Liver (tissue), 7 donors: ENCODE measurements at regions not wholly inside any gene's neighbourhood (a gene's known extent, or its start where the extent isn't known, plus 50 kb on each side); places are given as distances from the start of the nearest gene placed in this dataset.
"Not testable (repeated sequence)": the region's sequence is repeated elsewhere in the genome, so short reads cannot be mapped to it uniquely, and the experiment has no call there.

Source experiments
- DNase-seq: peaks from one replicate; pipeline ENCODE4 v3.0.0-alpha.2; 2017; ENCODE audit warnings: low spot score
- H3K27ac ChIP-seq, 2 donors: one replicate each; pipeline ENCODE4 v1.7.0; 2013; ENCODE audit warnings: inconsistent platforms in 2 of 2, low read length in 2 of 2, control low read depth in 1 of 2, low read depth in 1 of 2, mild to moderate bottlenecking in 1 of 2
- H3K27me3 ChIP-seq, 4 donors: one replicate each; pipeline versions ENCODE4 v1.6.1 to v1.7.0; 2013; ENCODE audit warnings: low read length in 3 of 4, inconsistent platforms in 1 of 4, mild to moderate bottlenecking in 1 of 4, moderate library complexity in 1 of 4; ENCODE audit not compliant: control insufficient read depth in 4 of 4, insufficient read depth in 4 of 4
- H3K36me3 ChIP-seq, 4 donors: one replicate each; pipeline versions ENCODE4 v1.6.1 to v1.7.0; 2013; ENCODE audit warnings: low read length in 3 of 4, mild to moderate bottlenecking in 3 of 4, low read depth in 1 of 4, moderate library complexity in 1 of 4; ENCODE audit not compliant: control insufficient read depth in 4 of 4, insufficient read depth in 3 of 4
- H3K4me1 ChIP-seq, 4 donors: one replicate each; pipeline versions ENCODE4 v1.6.1 to v1.7.0; 2013; ENCODE audit warnings: low read length in 3 of 4, mild to moderate bottlenecking in 3 of 4, moderate library complexity in 1 of 4; ENCODE audit not compliant: control insufficient read depth in 4 of 4, insufficient read depth in 4 of 4
- H3K4me3 ChIP-seq, 3 donors: one replicate each; pipeline versions ENCODE4 v1.6.1 to v1.7.0; 2013; ENCODE audit warnings: low read length in 3 of 3, control low read depth in 1 of 3, low read depth in 1 of 3, mild to moderate bottlenecking in 1 of 3
- H3K9ac ChIP-seq, 2 donors: one replicate each; pipeline ENCODE4 v1.7.0; 2013; ENCODE audit warnings: low read length in 2 of 2, mild to moderate bottlenecking in 2 of 2, moderate library complexity in 2 of 2, control low read depth in 1 of 2, low read depth in 1 of 2
- H3K9me3 ChIP-seq, 4 donors: one replicate each; pipeline versions ENCODE4 v1.6.1 to v1.7.0; 2013; ENCODE audit warnings: low read length in 3 of 4; ENCODE audit not compliant: control insufficient read depth in 4 of 4
- ATF3 ChIP-seq: IDR thresholded peaks from 2 replicates; pipeline ENCODE4 v1.6.1; 2016; ENCODE audit warnings: antibody characterized with exemption
- FOXA1 ChIP-seq: IDR thresholded peaks from 2 replicates; pipeline ENCODE4 v1.6.1; 2016; ENCODE audit warnings: antibody characterized with exemption
- GABPA ChIP-seq, 2 donors: IDR thresholded peaks in 1 of 2; conservative IDR thresholded peaks in 1 of 2; 2 replicates each; pipeline ENCODE4 v1.6.1; 2016; ENCODE audit warnings: antibody characterized with exemption in 2 of 2, mild to moderate bottlenecking in 1 of 2, moderate library complexity in 1 of 2
- HNF4A ChIP-seq, 2 donors: conservative IDR thresholded peaks; 2 replicates each; pipeline ENCODE4 v1.6.1; 2016; ENCODE audit warnings: antibody characterized with exemption in 2 of 2, mild to moderate bottlenecking in 2 of 2
- HNF4G ChIP-seq: IDR thresholded peaks from 2 replicates; pipeline ENCODE4 v1.6.1; 2016; ENCODE audit warnings: antibody characterized with exemption
- JUND ChIP-seq, 2 donors: IDR thresholded peaks; 2 replicates each; pipeline ENCODE4 v1.6.1; 2016; ENCODE audit warnings: antibody characterized with exemption in 2 of 2
- REST ChIP-seq: IDR thresholded peaks from 2 replicates; pipeline ENCODE4 v1.6.1; 2016; ENCODE audit warnings: antibody characterized with exemption, mild to moderate bottlenecking
- RXRA ChIP-seq, 2 donors: IDR thresholded peaks; 2 replicates each; pipeline ENCODE4 v1.6.1; 2017 to 2018; ENCODE audit warnings: antibody characterized with exemption in 2 of 2, mild to moderate bottlenecking in 1 of 2
- SP1 ChIP-seq: IDR thresholded peaks from 2 replicates; pipeline ENCODE4 v1.6.1; 2018; ENCODE audit warnings: antibody characterized with exemption, mild to moderate bottlenecking
- YY1 ChIP-seq: IDR thresholded peaks from 2 replicates; pipeline ENCODE4 v1.6.1; 2016; ENCODE audit warnings: antibody characterized with exemption, mild to moderate bottlenecking
- ZBTB33 ChIP-seq: IDR thresholded peaks from 2 replicates; pipeline ENCODE4 v1.6.1; 2016; ENCODE audit warnings: antibody characterized with exemption
- WGBS: extraction: QIAGEN DNeasy Blood & Tissue Kit; methylation state at CpG from one replicate; pipeline ENCODE4 v1.1.7; 2013; 5-methylcytosine and 5-hydroxymethylcytosine counted together
- donor health status: healthy.
- donor health status: healthy.
- donor health status: healthy.
- donor health status: healthy.

- H3K27me3 ChIP-seq = no peaks in the 10 kb centered on the region
- H3K9ac ChIP-seq = no peak overlapping the region
- H3K9me3 ChIP-seq = no peaks in the 10 kb centered on the region
- TF ChIP-seq RXRA (IDR thresholded peaks at IDR 0.05) (no peak), HNF4A (conservative IDR thresholded peaks at IDR 0.05) (no peak), JUND (IDR thresholded peaks at IDR 0.05) (no peak), GABPA (IDR thresholded peaks at IDR 0.05 in 1 of 2, conservative IDR thresholded peaks at IDR 0.05 in 1 of 2) (no peak), YY1 (no peak), FOXA1 (no peak), SP1 (no peak), HNF4G (no peak), ATF3 (no peak)
- DNase-seq = no peak
- no peak overlapping the region for H3K4me3 ChIP-seq
- H3K36me3 ChIP-seq = no peaks in the 10 kb centered on the region
- H3K4me1 ChIP-seq = no peaks in the 10 kb centered on the region
- H3K27ac ChIP-seq = no peak overlapping the region
Measured at GRCh38 chr6:60670036-60670435, 1616.0 kb downstream of the KHDRBS2 start.

GRCh38 chr6:60668428-60668827 lies 1617.6 kb downstream of the KHDRBS2 start:
- no peaks in the 10 kb centered on the region for H3K27me3 ChIP-seq
- no peaks in the 10 kb centered on the region for H3K4me1 ChIP-seq
- no peak for TF ChIP-seq REST

GRCh38 chr6:60663199-60663598 lies 1622.8 kb downstream of the KHDRBS2 start:
- 71% methylated on average over 5 of the region's 5 CpGs for WGBS
- not testable (repeated sequence) for DNase-seq, H3K27me3 ChIP-seq, H3K4me3 ChIP-seq, H3K36me3 ChIP-seq, H3K9me3 ChIP-seq, H3K9ac ChIP-seq, H3K27ac ChIP-seq, H3K4me1 ChIP-seq

More at GRCh38 chr6:60668428-60668827, 1617.6 kb downstream of the KHDRBS2 start:
- peaks cover 0 to 3% (median under 1%) of the 10 kb centered on the region in 4 donors for H3K9me3 ChIP-seq
- WGBS = 55% methylated on average over 1 of the region's 1 CpG
- H3K9ac ChIP-seq = no peak overlapping the region
- H3K27ac ChIP-seq = no peak overlapping the region
- H3K36me3 ChIP-seq = no peaks in the 10 kb centered on the region
- no peak for DNase-seq
- no peak overlapping the region for H3K4me3 ChIP-seq

GRCh38 chr6:60643870-60644269 lies 1642.2 kb downstream of the KHDRBS2 start:
- H3K36me3 ChIP-seq = no peaks in the 10 kb centered on the region
- TF ChIP-seq ZBTB33 (no peak), HNF4A (conservative IDR thresholded peaks at IDR 0.05) (peak in 1 of 2 donors; percentile 22), YY1 (peak; percentile 25)
- DNase-seq = peak; percentile 35
- H3K4me3 ChIP-seq = no peak overlapping the region
- no peaks in the 10 kb centered on the region for H3K9me3 ChIP-seq
- H3K27ac ChIP-seq = no peak overlapping the region
- no peaks in the 10 kb centered on the region for H3K27me3 ChIP-seq
- WGBS = 46% methylated on average over 1 of the region's 1 CpG
- no peaks in the 10 kb centered on the region for H3K4me1 ChIP-seq
- H3K9ac ChIP-seq = no peak overlapping the region
